Activated CD8-positive, alpha-beta memory T cell treated with anti-CD3 and anti-CD28 coated beads, Interleukin-2, amount 50 U/mL, for 1 hour (primary cell): ENCODE measurements at regions not wholly inside any gene's neighbourhood (a gene's known extent, or its start where the extent isn't known, plus 50 kb on each side); places are given as distances from the start of the nearest gene placed in this dataset.

Experiments used
- DNase-seq: peaks from one replicate; pipeline ENCODE4 v3.0.0-alpha.2; 2020; ENCODE audit errors: extremely low read depth

DNA sequence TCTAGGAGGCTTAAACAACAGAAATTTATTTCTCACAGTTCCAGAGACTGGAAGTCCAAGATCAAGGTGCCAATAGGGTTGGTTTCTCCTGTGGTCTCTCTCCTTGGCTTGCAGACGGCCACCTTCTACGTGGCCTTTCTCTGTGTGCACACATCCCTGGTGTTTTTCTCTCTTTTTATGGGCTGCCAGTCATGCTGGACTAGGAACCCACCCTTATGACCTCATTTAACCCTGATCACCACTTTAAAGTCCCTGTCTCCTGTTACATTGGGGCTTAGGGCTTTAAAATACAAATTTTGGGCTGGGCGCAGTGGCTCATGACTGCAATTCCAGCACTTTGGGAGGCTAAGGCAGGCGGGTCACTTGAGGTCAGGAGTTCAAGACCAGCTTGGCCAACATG lies 157.1 kb downstream of the TLE1 start:
- DNase-seq = no peak

DNA sequence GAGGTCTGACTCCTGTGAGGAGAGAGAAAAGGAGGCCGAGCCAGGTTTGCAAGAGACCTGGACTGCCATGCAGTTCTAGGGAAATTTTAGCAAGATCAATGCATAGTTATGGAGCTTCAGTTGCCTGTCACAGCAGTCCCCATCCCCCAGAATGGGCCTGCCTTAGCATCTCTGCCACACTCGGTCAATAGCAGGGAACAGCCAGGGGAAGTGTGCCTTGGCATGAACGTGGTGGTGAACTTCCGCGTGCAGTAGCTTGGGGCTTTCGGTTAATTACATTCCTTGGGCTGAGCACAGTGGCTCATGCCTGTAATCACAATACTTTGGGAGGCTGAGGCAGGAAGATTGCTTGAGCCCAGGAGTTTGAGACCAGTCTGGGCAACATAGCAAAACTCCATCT lies 157.8 kb downstream of the TLE1 start:
- DNase-seq = no peak

- no peak for DNase-seq
Measured at GRCh38 chr9:81530846-81531245, 158.5 kb downstream of the TLE1 start.

DNA sequence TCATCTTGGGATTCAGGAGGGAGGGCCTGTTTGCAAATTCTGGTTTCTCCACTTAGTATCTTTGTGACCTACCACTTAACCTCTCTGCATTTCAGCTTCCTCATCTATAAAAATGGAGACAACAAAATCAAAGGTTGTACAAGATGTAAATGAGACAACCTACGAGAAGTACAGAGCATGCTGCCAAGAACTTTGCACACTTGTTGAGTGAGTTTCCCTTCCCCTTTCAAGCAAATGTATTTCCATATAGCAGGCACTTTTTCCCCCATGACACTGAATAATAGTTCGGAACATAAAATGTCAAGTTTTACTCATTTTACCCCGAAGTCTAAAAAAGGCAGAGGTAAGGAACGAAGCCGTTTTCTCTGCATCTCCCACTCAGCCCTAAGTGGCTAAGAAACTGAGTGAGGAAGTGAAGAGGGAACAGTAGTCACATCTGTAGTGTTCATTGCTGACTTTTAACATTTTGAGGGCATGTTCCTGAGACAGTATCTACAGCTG lies 159.0 kb downstream of the TLE1 start:
- no peak for DNase-seq

- no peak for DNase-seq
Measured at GRCh38 chr9:81529556-81530193, 159.7 kb downstream of the TLE1 start.

GRCh38 chr9:81526587-81526986 lies 162.8 kb downstream of the TLE1 start:
- no peak for DNase-seq

DNA sequence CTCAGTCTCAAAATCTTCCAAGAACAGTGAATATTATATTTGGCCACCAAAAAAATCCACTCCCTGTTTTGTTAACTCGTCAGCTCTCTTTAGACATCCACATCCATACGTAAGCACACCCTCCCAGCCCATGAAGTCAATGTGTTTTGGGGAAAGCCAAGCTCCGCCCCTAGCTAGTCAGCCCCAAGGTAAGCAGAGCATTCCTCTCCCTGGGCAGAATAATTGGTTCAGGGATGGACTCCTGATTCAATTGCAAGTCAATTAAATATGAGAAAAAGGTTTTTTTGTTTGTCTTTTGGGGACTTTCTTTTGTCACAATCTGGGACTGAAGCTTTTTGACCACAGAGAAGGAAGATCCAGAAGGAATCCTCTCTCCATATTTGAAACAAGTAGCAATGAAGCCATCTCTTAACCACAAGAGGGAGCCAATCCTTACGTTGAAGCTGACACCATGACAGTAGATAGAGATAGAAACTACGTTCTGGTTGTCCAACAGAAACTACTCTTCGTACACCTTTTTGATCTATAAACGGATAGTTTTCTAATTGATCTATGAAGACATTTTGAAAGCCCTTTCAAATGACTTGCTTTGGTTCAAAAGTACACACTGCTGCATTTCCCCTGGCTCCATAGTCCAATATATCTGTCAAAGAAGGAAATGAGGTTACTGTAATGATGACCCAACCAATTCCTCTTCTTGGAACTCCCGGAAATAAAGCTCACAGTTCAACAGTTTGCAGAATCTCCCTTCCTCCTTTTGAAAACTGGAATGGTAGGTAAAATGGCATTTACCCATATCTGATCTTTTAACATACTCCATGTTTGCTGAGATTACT lies 166.4 kb downstream of the TLE1 start:
- DNase-seq = no peak

- DNase-seq = no peak
Measured at GRCh38 chr9:81521892-81522291, 167.5 kb downstream of the TLE1 start.

DNA sequence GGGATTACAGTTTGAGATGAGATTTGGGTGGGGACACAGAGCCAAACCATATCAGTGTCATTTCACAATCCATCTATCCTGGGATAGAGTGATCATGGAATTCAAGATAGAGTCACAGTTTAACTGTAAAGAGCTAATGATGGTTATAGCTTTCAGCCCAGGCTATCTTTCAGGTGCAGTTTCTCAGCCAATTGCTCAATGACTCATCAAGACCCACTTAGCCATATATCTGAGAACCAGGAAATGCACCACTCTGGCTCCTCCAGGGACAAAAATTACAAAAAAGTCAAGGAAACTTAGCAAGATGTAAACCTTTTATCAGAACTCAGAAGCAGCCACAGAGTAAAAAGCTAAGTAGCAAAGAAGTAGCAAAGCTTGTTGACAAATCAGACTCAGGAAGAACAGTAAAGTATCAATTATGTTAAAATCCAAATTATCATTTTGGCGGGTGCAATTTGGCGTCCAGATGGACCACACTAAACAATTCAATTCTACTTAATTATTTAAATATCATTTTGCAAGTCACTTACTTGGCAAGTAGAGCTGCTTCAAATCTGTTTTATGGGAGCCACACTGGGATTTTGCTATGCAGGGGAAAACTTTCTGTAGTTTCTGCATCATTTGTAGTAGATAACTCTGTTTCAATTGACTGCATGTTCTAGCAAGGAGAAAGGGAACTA lies 169.4 kb downstream of the TLE1 start:
- no peak for DNase-seq

GRCh38 chr9:81517954-81518353 lies 171.4 kb downstream of the TLE1 start:
- DNase-seq = no peak

DNA sequence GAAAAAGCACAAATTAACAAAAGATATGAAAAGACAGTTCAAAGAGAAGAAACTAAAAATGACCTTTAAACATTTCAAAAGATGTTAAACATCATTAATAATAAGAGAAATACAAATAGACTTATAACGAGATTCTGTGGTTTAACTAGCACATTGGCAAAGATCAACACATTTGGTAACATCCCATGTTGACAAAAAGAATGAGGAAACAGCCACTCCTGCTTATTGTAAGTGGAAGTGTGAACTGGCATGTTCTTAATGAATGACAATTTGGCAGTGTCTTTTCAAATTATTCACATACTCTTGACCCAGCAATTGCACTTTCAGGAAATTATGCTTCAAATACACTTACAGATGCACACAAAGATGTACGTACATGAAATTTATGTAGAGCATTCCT lies 176.3 kb downstream of the TLE1 start:
- no peak for DNase-seq

DNA sequence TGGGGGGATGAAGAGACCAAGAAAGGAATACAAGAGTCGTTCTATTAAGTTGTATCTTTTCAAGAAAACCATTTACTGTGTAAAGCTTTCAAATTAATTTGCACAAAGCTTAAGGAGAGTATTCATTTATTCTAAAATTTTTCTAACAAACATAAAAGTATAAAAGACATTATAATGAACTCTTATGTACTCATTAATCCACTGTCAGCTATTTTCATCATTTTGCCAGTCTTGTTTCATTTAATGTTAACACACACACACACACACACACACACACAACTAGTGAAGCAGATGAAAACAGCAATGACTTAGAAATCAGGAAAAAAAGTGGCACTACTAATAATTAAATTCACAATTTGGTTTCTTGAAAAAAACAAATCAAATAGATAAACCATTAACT lies 176.7 kb downstream of the TLE1 start:
- no peak for DNase-seq

- no peak for DNase-seq
Measured at GRCh38 chr9:81508476-81508875, 180.9 kb downstream of the TLE1 start.

DNA sequence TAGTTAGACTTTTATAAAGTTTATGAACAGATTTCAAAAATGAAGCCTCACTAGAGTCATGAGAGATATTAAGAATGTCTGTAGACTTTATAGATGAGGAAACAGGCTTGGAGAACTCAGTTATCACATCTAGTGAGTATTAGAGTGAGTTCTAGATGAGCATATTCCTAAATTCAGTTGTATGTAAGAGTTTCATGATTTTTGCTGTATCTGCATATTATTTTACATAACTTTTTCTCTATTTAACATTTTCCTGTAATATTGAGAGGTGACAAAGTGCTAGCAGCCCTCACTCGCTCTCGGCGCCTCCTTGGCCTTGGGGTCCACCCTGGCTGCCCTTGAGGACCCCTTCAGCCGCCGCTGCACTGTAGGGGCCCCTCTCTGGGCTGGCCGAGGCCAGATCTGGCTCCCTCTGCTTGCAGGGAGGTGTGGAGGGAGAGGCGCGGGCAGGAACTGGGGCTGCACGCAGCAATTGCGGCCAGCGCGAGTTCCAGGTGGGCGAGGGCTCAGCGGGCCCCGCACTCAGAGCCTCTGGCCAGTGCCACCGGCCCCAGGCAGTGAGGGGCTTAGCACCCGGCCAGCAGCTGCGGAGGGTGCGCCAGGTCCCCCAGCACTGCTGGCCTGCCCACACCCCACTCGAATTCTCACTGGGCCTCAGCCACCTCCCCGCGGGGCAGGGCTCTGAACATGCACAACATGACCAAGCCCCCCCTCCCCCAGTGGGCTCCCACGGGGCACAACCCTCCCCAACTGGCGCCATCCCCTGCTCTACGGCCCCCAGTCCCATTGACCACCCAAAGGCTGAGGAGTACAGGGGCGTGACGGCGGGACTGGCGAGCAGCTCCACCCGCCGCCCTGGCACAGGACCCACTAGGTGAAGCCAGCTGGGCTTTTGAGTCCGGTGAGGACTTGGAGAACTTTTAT lies 182.1 kb downstream of the TLE1 start:
- no peak for DNase-seq

DNA sequence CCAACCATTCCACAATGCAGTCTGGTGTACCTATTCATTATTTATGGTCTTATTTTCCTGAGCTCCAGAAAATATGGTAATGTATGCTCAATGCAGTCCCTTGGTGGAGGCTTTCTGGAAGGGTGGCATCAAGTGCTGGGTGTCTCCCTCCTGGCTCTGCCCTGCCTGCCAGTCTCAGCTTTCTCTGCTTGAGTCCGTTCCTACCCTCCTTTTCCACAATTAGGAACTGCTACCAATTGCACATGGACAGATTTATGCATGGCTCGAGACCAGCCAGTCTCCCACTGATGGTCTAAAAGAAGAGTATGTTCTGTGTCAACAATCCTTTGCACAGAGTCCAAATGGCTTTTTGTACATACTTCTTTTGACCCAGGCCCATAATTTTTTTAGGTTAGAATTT lies 189.8 kb downstream of the TLE1 start:
- no peak for DNase-seq

- DNase-seq = no peak
Measured at GRCh38 chr9:81499021-81499454, 190.3 kb downstream of the TLE1 start.

DNA sequence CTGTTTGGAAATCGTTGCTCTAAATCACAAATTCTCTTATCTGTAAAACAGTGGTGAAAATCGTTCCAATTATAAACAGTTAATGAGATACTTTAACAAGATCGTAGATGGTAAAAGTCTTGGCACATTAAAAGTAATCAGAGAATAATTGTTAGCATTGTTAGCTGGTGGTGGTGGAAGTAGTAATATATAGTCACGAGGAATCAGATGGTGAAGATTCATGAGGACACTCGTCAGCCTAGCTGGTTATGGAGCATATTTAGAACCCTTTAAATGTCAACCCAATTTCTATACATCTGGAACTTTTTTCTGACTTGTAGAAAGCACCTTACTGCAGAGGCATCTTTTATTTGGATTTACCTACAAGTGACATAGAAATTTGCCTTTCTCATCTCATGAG lies 190.8 kb downstream of the TLE1 start:
- no peak for DNase-seq

- no peak for DNase-seq
Measured at GRCh38 chr9:81497091-81497490, 192.3 kb downstream of the TLE1 start.

- DNase-seq = no peak
Measured at GRCh38 chr9:81492710-81493447, 196.5 kb downstream of the TLE1 start.

GRCh38 chr9:81490605-81491331 lies 198.6 kb downstream of the TLE1 start:
- no peak for DNase-seq
